Heart right ventricle (tissue), 16 donors: ENCODE measurements at regions not wholly inside any gene's neighbourhood (a gene's known extent, or its start where the extent isn't known, plus 50 kb on each side); places are given as distances from the start of the nearest gene placed in this dataset.
A peak's percentile ranks its signal among the peaks of the same experiment; 100 is the strongest.
"Not testable (repeated sequence)": the region's sequence is repeated elsewhere in the genome, so short reads cannot be mapped to it uniquely, and the experiment has no call there.

Experiments
- ATAC-seq, 8 donors: fragments of 200-7000 bp; cut with Tn5 transposase; one replicate each; pipeline ENCODE4 v1.9.1; 2020; ENCODE audit warnings: mild to moderate bottlenecking in 8 of 8, moderate library complexity in 8 of 8, moderate number of reproducible peaks in 1 of 8
- DNase-seq, 2 donors: peaks; one replicate each; pipeline ENCODE4 v3.0.0-alpha.2; 2020
- H3K27ac ChIP-seq, 10 donors: fragments of 200-600 bp; sonication (generic) in 2 of 10; one replicate each; pipeline versions ENCODE4 v1.5.0 to v1.8.0; 2020 to 2022; ENCODE audit warnings: mild to moderate bottlenecking in 3 of 10
- H3K27me3 ChIP-seq, 7 donors: fragments of 200-600 bp; one replicate each; pipeline ENCODE4 v1.8.0; 2021 to 2022; ENCODE audit warnings: mild to moderate bottlenecking in 2 of 7
- H3K36me3 ChIP-seq, 9 donors: fragments of 200-600 bp; sonication (generic) in 1 of 9; one replicate each; pipeline versions ENCODE4 v1.5.0 to v1.8.0; 2020 to 2022; ENCODE audit warnings: mild to moderate bottlenecking in 2 of 9
- H3K4me1 ChIP-seq, 9 donors: fragments of 200-600 bp; sonication (generic) in 1 of 9; one replicate each; pipeline versions ENCODE4 v1.5.0 to v1.8.0; 2020 to 2022; ENCODE audit warnings: mild to moderate bottlenecking in 4 of 9
- H3K4me3 ChIP-seq, 10 donors: fragments of 200-600 bp; sonication (generic) in 2 of 10; one replicate each; pipeline versions ENCODE4 v1.5.0 to v1.8.0; 2020 to 2022; ENCODE audit warnings: mild to moderate bottlenecking in 7 of 10, moderate library complexity in 2 of 10
- H3K9me3 ChIP-seq, 11 donors: fragments of 200-600 bp in 10 of 11; sonication (generic) in 2 of 11; one replicate each; pipeline versions ENCODE4 v1.5.0 to v1.8.0; 2013 to 2022; ENCODE audit warnings: mild to moderate bottlenecking in 2 of 11, control low read depth in 1 of 11, moderate library complexity in 1 of 11
- CTCF ChIP-seq, 9 donors: fragments of 200-600 bp; sonication (generic) in 2 of 9; IDR thresholded peaks; one replicate each; pipeline versions ENCODE4 v1.5.0 to v1.8.0; 2021 to 2022; ENCODE audit warnings: antibody characterized with exemption in 9 of 9, mild to moderate bottlenecking in 5 of 9, moderate library complexity in 1 of 9
- WGBS, 2 donors: extraction: QIAGEN DNeasy Blood & Tissue Kit; methylation state at CpG; one replicate each; pipeline ENCODE4 v1.1.7; 2013; ENCODE audit warnings: inconsistent platforms in 1 of 2; 5-methylcytosine and 5-hydroxymethylcytosine counted together
- intact Hi-C, 10 donors: fragments of 100-400 bp; cut with DNase I; formaldehyde crosslinking; loops; one replicate each; pipeline versions ENCODE4 v1.11.1 to v1.14.2; 2022
- donor health status: Arrhythmogenic right ventricular cardiomyopathy.
- donor health status: ischemic (EF 13 %, LVEDD 7.1; RV severe dilation, severe dysfunction).
- donor health status: healthy with polysubstance abuse.
- donor health status: DM: no; HTN: yes; CAD: no.
- donor health status: DM: no; HTN: no; CAD: no.
- donor health status: ischemic (EF 25% LVEDD 6.9; RV normal size, moderate dysfunction).
- donor health status: ischemic (EF 25% LVEDD 5.7; RV mildly dilated, moderate dysfunction).
- donor health status: healthy.
- donor health status: DM: yes; HTN: yes; CAD: no.
- donor health status: Ischemic cardiomyopathy.
- donor health status: ischemic (EF 35%, LVEDD 5.7; RV mildly dilated, moderate dysfunction).
- donor health status: nonischemic (EF 11% LVEDD 7.7; RV severe dilation, severe dysfunction).
- donor health status: DM: yes; HTN: yes; CAD: no.
- donor health status: PGD.
- donor health status: ischemic (EF 29% LVEDD 5.4; RV normal size, mild dysfunction).
- donor health status: nonischemic (EF 23%, LVEDD 6.1; RV moderate dilation, normal function).

DNA sequence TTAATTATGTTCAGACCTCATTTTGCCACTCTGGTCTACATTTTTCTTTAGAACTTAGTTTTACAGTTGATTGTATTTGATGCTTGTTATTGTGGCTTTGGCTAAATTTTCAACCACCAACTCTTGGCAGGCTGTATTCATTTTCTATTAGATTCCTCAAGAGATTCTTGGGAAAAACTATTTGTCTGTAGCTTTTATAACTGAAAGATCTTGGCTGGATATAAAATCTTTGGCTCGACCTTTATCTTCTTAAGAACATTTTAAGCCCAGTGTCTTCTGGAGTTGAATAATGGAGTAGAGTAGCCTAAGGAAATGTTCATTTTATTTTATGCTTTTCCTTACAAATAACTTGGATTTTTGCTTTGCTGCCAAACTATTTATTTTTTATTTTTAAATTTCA, 848.5 kb downstream of the PCDH17 start:
- H3K4me1 ChIP-seq = no peaks in the 10 kb centered on the region
- intact Hi-C loops = no loop called here
- H3K36me3 ChIP-seq = no peaks in the 10 kb centered on the region
- no peaks in the 10 kb centered on the region for H3K9me3 ChIP-seq
- H3K27me3 ChIP-seq = no peaks in the 10 kb centered on the region
- ATAC-seq (no peak), DNase-seq (no peak)
- TF ChIP-seq CTCF (IDR thresholded peaks at IDR 0.05) = no peak
- WGBS, 2 donors = 50 to 74% methylated on average over 1 of the region's 1 CpG
- no peak overlapping the region for H3K4me3 ChIP-seq
- H3K27ac ChIP-seq = no peak overlapping the region

GRCh38 chr13:58488251-58488650, 856.7 kb downstream of the PCDH17 start:
- no peak for ATAC-seq
- no peak overlapping the region for H3K4me3 ChIP-seq
- intact Hi-C loops = no loop called here

GRCh38 chr13:58495668-58496067, 864.1 kb downstream of the PCDH17 start:
- ATAC-seq = no peak
- no peaks in the 10 kb centered on the region for H3K27me3 ChIP-seq
- H3K4me3 ChIP-seq = no peak overlapping the region
- WGBS, 2 donors = 88 to 92% methylated on average over 2 of the region's 2 CpGs
- TF ChIP-seq CTCF (IDR thresholded peaks at IDR 0.05) = no peak
- intact Hi-C loops = no loop called here
- no peaks in the 10 kb centered on the region for H3K4me1 ChIP-seq
- H3K36me3 ChIP-seq = no peaks in the 10 kb centered on the region
- no peak overlapping the region for H3K27ac ChIP-seq
- DNase-seq = no peak
- H3K9me3 ChIP-seq = no peaks in the 10 kb centered on the region

More at GRCh38 chr13:58488251-58488650, 856.7 kb downstream of the PCDH17 start:
- no peak for DNase-seq
- Histone ChIP-seq H3K27me3 (no peaks in the 10 kb centered on the region), H3K9me3 (no peaks in the 10 kb centered on the region), H3K27ac (no peak overlapping the region), H3K36me3 (no peaks in the 10 kb centered on the region), H3K4me1 (no peaks in the 10 kb centered on the region)
- no peak for TF ChIP-seq CTCF (IDR thresholded peaks at IDR 0.05)
- WGBS, 2 donors = 86 to 88% methylated on average over 5 of the region's 5 CpGs

DNA sequence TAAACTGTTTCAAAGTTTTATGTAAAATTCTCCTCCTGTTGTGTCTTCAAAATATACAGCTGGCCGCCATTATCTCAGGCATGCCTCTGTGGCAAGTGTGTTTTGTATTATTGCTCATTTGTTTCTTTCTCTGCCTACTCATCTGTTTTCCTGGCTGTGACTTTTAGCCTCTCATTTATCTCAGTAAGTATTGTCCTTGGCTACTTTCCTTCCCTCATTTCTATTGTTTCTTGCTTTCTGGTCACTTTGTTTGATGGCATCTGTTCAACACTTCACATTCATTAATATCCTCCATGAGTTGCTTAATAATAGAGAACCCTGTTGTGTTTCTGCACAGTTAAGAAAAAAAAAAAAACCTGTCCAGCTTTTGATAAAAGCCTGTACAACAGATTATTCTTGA, 869.4 kb downstream of the PCDH17 start:
- TF ChIP-seq CTCF (IDR thresholded peaks at IDR 0.05) = no peak
- DNase-seq (no peak), ATAC-seq (no peak)
- 68 to 69% methylated on average over 1 of the region's 1 CpG for WGBS, 2 donors
- Histone ChIP-seq H3K27ac (no peak overlapping the region), H3K4me3 (no peak overlapping the region), H3K4me1 (no peaks in the 10 kb centered on the region), H3K27me3 (no peaks in the 10 kb centered on the region), H3K9me3 (peaks cover 0 to 18% (median 0%) of the 10 kb centered on the region in 11 donors), H3K36me3 (no peaks in the 10 kb centered on the region)
- intact Hi-C loops = no loop called here

DNA sequence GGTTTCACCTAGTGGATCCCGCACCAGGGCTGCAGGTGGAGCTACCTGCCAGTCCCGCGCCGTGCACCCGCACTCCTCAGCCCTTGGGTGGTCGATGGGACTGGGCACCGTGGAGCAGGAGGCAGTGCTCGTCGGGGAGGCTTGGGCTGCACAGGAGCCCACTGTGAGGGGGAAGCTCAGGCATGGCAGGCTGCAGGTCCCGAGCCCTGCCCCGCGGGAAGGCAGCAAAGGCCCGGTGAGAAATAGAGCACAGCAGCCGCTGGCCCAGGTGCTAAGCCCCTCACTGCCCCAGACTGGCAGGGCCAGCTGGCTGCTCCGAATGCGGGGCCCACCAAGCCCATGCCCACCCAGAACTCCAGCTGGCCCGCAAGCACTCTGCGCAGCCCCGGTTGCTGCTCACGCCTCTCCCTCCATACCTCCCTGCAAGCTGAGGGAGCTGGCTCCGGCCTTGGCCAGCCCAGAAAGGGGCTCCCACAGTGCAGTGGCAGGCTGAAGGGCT, 872.7 kb downstream of the PCDH17 start:
- WGBS, 2 donors = 94 to 95% methylated on average over 20 to 21 of the region's 21 CpGs
- H3K4me3 ChIP-seq, DNase-seq, H3K4me1 ChIP-seq, H3K36me3 ChIP-seq, ATAC-seq, H3K27me3 ChIP-seq, intact Hi-C loops, H3K27ac ChIP-seq: not testable (repeated sequence)
- peaks cover 0 to 18% (median 0%) of the 10 kb centered on the region in 11 donors for H3K9me3 ChIP-seq

DNA sequence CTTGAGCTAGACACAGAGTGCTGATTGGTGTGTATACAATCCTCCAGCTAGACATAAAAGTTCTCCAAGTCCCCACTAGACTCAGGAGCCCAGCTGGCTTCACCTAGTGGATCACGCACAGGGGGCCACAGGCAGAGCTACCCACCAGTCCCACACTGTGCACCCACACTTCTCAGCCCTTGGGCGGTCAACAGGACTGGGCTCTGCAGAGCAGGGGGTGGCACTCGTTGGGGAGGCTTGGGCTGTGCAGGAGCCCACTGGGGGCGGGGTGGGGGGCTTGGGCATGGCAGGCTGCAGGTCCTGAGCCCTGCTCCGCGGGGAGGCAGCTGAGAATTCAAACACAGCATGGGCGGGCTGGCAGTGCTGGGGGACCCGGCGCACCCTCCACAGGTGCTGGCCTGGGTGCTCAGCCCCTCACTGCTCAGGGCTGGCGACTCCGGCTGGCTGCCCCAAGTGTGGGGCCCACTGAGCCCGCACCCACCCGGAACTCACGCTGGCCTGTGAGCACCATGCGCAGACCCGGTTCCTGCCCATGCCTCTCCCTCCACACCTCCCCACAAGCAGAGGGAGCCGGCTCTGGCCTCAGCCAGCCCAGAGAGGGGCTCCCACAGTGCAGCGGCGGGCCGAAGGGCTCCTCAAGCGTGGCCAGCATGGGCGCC, 873.8 kb downstream of the PCDH17 start:
- intact Hi-C loops, H3K27ac ChIP-seq, DNase-seq, H3K4me3 ChIP-seq, H3K4me1 ChIP-seq, H3K27me3 ChIP-seq, H3K36me3 ChIP-seq: not testable (repeated sequence)
- 93 to 95% methylated on average over 22 of the region's 22 CpGs for WGBS, 2 donors
- peaks cover 0 to 29% (median 0%) of the 10 kb centered on the region in 11 donors for H3K9me3 ChIP-seq
- ATAC-seq = peak in 2 of 8 donors; percentile 13 to 26
